ENCODE measurements at regions not wholly inside any gene's neighbourhood (a gene's known extent, or its start where the extent isn't known, plus 50 kb on each side); places are given as distances from the start of the nearest gene placed in this dataset.

- no peaks in the 10 kb centered on the region for H4K20me1 ChIP-seq (ENCODE audit: control insufficient read depth, insufficient read depth, low read depth, low read length)
- no peak overlapping the region for H3K4me2 ChIP-seq (ENCODE audit: low read length)
- no peaks in the 10 kb centered on the region for H3K36me3 ChIP-seq (ENCODE audit: control insufficient read depth, low read length)
- H3K4me3 ChIP-seq (ENCODE audit: low read length) = no peak overlapping the region
- H3F3A ChIP-seq (ENCODE audit: control insufficient read depth, insufficient read depth) = no peaks in the 10 kb centered on the region
- TF ChIP-seq EZH2phosphoT487 (IDR thresholded peaks at IDR 0.05; ENCODE audit: borderline replicate concordance, low read length) = no peak
- H3K27me3 ChIP-seq (ENCODE audit: control insufficient read depth, low read length) = no peaks in the 10 kb centered on the region
- no peak overlapping the region for H3K27ac ChIP-seq (ENCODE audit: low read depth, low read length)
- no peaks in the 10 kb centered on the region for H3K9me2 ChIP-seq (replicated peaks; ENCODE audit: control insufficient read depth, low read length)
- no peaks in the 10 kb centered on the region for H3K79me2 ChIP-seq (ENCODE audit: control insufficient read depth, low read length)
- H3K4me1 ChIP-seq (ENCODE audit: control insufficient read depth, low read length) = no peaks in the 10 kb centered on the region
- no peaks in the 10 kb centered on the region for H3K9me3 ChIP-seq (ENCODE audit: control insufficient read depth, insufficient read depth, low read length)
Measured at GRCh38 chr11:97993562-97993961, 1027.2 kb upstream of the CNTN5 start.

DNA sequence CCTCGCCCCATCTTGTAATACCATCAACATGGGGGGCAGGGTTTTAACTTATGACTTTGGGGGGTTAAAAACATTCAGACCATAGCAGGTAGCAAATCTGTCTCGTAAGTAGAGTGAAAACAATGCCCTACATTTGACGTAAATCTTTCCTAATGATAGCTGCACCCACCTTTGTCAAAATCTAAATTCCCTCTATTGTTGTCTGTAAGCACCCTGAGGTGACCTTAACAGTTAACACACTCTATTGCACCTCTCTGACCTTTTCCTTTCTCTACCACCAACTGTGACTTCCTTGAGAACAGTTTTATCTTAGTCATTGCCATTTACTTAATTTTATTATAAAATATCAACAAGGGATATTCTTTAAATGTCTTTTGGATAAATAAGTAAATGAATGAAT, 1024.9 kb upstream of the CNTN5 start:
- Histone ChIP-seq H3K36me3 (ENCODE audit: control insufficient read depth, low read length) (no peaks in the 10 kb centered on the region), H4K20me1 (ENCODE audit: control insufficient read depth, insufficient read depth, low read depth, low read length) (no peaks in the 10 kb centered on the region), H3K9me3 (ENCODE audit: control insufficient read depth, insufficient read depth, low read length) (no peaks in the 10 kb centered on the region), H3K4me1 (ENCODE audit: control insufficient read depth, low read length) (no peaks in the 10 kb centered on the region), H3K9me2 (replicated peaks; ENCODE audit: control insufficient read depth, low read length) (no peaks in the 10 kb centered on the region), H3K4me3 (ENCODE audit: low read length) (no peak overlapping the region), H3K27me3 (ENCODE audit: control insufficient read depth, low read length) (no peaks in the 10 kb centered on the region), H3F3A (ENCODE audit: control insufficient read depth, insufficient read depth) (no peaks in the 10 kb centered on the region), H3K79me2 (ENCODE audit: control insufficient read depth, low read length) (no peaks in the 10 kb centered on the region), H3K27ac (ENCODE audit: low read depth, low read length) (no peak overlapping the region), H3K4me2 (ENCODE audit: low read length) (no peak overlapping the region)
- TF ChIP-seq EZH2phosphoT487 (IDR thresholded peaks at IDR 0.05; ENCODE audit: borderline replicate concordance, low read length) = no peak
- TF ChIP-seq, protein P1, sequence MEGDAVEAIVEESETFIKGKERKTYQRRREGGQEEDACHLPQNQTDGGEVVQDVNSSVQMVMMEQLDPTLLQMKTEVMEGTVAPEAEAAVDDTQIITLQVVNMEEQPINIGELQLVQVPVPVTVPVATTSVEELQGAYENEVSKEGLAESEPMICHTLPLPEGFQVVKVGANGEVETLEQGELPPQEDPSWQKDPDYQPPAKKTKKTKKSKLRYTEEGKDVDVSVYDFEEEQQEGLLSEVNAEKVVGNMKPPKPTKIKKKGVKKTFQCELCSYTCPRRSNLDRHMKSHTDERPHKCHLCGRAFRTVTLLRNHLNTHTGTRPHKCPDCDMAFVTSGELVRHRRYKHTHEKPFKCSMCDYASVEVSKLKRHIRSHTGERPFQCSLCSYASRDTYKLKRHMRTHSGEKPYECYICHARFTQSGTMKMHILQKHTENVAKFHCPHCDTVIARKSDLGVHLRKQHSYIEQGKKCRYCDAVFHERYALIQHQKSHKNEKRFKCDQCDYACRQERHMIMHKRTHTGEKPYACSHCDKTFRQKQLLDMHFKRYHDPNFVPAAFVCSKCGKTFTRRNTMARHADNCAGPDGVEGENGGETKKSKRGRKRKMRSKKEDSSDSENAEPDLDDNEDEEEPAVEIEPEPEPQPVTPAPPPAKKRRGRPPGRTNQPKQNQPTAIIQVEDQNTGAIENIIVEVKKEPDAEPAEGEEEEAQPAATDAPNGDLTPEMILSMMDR (IDR thresholded peaks at IDR 0.05; ENCODE audit: low read depth, low read length, poor library complexity, severe bottlenecking) = no peak

DNA sequence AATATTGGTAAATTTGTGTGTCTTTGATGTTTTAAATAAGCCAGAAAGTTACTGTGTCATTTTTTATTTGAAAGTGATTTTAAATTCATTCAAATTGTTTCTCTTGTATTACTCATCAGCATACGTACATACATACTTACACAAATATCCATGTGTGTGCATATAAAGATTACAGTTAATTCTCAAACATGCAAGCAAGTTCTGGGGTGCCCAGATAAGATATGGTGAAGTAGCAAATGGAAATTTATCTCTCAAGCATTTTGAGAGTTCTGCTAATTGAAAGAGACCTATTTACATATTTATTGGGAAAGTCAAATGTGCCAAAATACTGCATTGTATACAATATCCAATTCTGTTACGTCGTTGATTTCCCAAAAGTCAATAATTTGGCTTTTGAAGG, 1024.0 kb upstream of the CNTN5 start:
- Histone ChIP-seq H3K79me2 (ENCODE audit: control insufficient read depth, low read length) (no peaks in the 10 kb centered on the region), H3K4me1 (ENCODE audit: control insufficient read depth, low read length) (no peaks in the 10 kb centered on the region)

GRCh38 chr11:98003606-98004371, 1017.0 kb upstream of the CNTN5 start:
- Histone ChIP-seq H3K9me3 (ENCODE audit: control insufficient read depth, insufficient read depth, low read length) (no peaks in the 10 kb centered on the region), H3K27me3 (ENCODE audit: control insufficient read depth, low read length) (no peaks in the 10 kb centered on the region), H4K20me1 (ENCODE audit: control insufficient read depth, insufficient read depth, low read depth, low read length) (no peaks in the 10 kb centered on the region), H3K4me3 (ENCODE audit: low read length) (no peak overlapping the region), H3K79me2 (ENCODE audit: control insufficient read depth, low read length) (no peaks in the 10 kb centered on the region), H3K36me3 (ENCODE audit: control insufficient read depth, low read length) (no peaks in the 10 kb centered on the region), H3K4me1 (ENCODE audit: control insufficient read depth, low read length) (no peaks in the 10 kb centered on the region), H3K9me2 (replicated peaks; ENCODE audit: control insufficient read depth, low read length) (no peaks in the 10 kb centered on the region), H3K27ac (ENCODE audit: low read depth, low read length) (no peak overlapping the region), H3K4me2 (ENCODE audit: low read length) (no peak overlapping the region), H3F3A (ENCODE audit: control insufficient read depth, insufficient read depth) (no peaks in the 10 kb centered on the region)
- TF ChIP-seq EZH2phosphoT487 (IDR thresholded peaks at IDR 0.05; ENCODE audit: borderline replicate concordance, low read length) = no peak
- TF ChIP-seq, protein P1 (IDR thresholded peaks at IDR 0.05; ENCODE audit: low read depth, low read length, poor library complexity, severe bottlenecking) = no peak

More for the DNA sequence above, 1024.0 kb upstream of the CNTN5 start:
- no peaks in the 10 kb centered on the region for H3K36me3 ChIP-seq (ENCODE audit: control insufficient read depth, low read length)
- no peak overlapping the region for H3K4me2 ChIP-seq (ENCODE audit: low read length)
- H3K9me3 ChIP-seq (ENCODE audit: control insufficient read depth, insufficient read depth, low read length) = no peaks in the 10 kb centered on the region
- no peak overlapping the region for H3K27ac ChIP-seq (ENCODE audit: low read depth, low read length)
- H3K9me2 ChIP-seq (replicated peaks; ENCODE audit: control insufficient read depth, low read length) = no peaks in the 10 kb centered on the region
- H3F3A ChIP-seq (ENCODE audit: control insufficient read depth, insufficient read depth) = no peaks in the 10 kb centered on the region
- H3K4me3 ChIP-seq (ENCODE audit: low read length) = no peak overlapping the region
- H3K27me3 ChIP-seq (ENCODE audit: control insufficient read depth, low read length) = no peaks in the 10 kb centered on the region
- TF ChIP-seq EZH2phosphoT487 (IDR thresholded peaks at IDR 0.05; ENCODE audit: borderline replicate concordance, low read length) = no peak
- TF ChIP-seq, protein P1 (IDR thresholded peaks at IDR 0.05; ENCODE audit: low read depth, low read length, poor library complexity, severe bottlenecking) = no peak
- H4K20me1 ChIP-seq (ENCODE audit: control insufficient read depth, insufficient read depth, low read depth, low read length) = no peaks in the 10 kb centered on the region
